RWPE1 (cell line): ENCODE measurements at regions not wholly inside any gene's neighbourhood (a gene's known extent, or its start where the extent isn't known, plus 50 kb on each side); places are given as distances from the start of the nearest gene placed in this dataset.

ENCODE experiments used
- CTCF ChIA-PET: fragments of 350-600 bp; sonication (Branson Sonifier 250); formaldehyde crosslinking; extraction: SDS; loops from one replicate; lab custom pipeline; 2021; lab: Yijun Ruan, JAX
- POLR2A ChIA-PET: fragments of 400-600 bp; formaldehyde crosslinking; extraction: SDS; loops from one replicate; lab custom pipeline; 2020; ENCODE audit warnings: antibody characterized with exemption; ENCODE audit not compliant: low non-redundant PET; lab: Yijun Ruan, JAX
- DNase-seq: peaks from one replicate; pipeline ENCODE4 v3.0.0; 2012; ENCODE audit warnings: low spot score
- H3K27ac ChIP-seq: fragments of 450-650 bp; 2 replicates; pipeline ENCODE4 v1.5.1; 2017
- CTCF ChIP-seq: fragments of 450-650 bp; conservative IDR thresholded peaks from 2 replicates; pipeline ENCODE4 v1.5.1; 2017; ENCODE audit warnings: low read depth, mild to moderate bottlenecking

- DNase-seq = no peak
- H3K27ac ChIP-seq = no peak overlapping the region
- POLR2A ChIA-PET = no interaction called here
- TF ChIP-seq CTCF = no peak
- CTCF ChIA-PET = interaction anchor here (0.6 kb wide), 1 partner anchor 723 kb away, joined by 6 read pairs; no protein-coding TSS in a partner anchor
Observed at GRCh38 chr7:26995666-26996065, 100.1 kb downstream of the HOXA1 start.

- TF ChIP-seq CTCF = no peak
- ChIA-PET CTCF (interaction anchor here (0.7 kb wide), 1 partner anchor 68 kb away, joined by 3 read pairs; no protein-coding TSS in a partner anchor), POLR2A (no interaction called here)
- H3K27ac ChIP-seq = peak overlapping the region; percentile 90
- DNase-seq = no peak
Observed at GRCh38 chr7:26993816-26994810, 101.7 kb downstream of the HOXA1 start.

GRCh38 chr7:26992670-26993069 lies 103.1 kb downstream of the HOXA1 start:
- no peak for TF ChIP-seq CTCF
- ChIA-PET POLR2A (no interaction called here), CTCF (no interaction called here)
- no peak for DNase-seq
- H3K27ac ChIP-seq = peak overlapping the region; percentile 90

GRCh38 chr7:26991796-26992195 lies 104.0 kb downstream of the HOXA1 start:
- ChIA-PET CTCF (interaction anchor here (0.6 kb wide), 1 partner anchor 698 kb away, joined by 3 read pairs; no protein-coding TSS in a partner anchor), POLR2A (no interaction called here)

GRCh38 chr7:26989897-26990670 lies 105.7 kb downstream of the HOXA1 start:
- DNase-seq = peak; percentile 11
- POLR2A ChIA-PET = no interaction called here
- no peak overlapping the region for H3K27ac ChIP-seq
- no peak for TF ChIP-seq CTCF
- CTCF ChIA-PET = no interaction called here

More at GRCh38 chr7:26991796-26992195, 104.0 kb downstream of the HOXA1 start:
- peak overlapping the region; percentile 90 for H3K27ac ChIP-seq
- DNase-seq = no peak
- TF ChIP-seq CTCF = no peak

GRCh38 chr7:26988836-26989374 lies 106.9 kb downstream of the HOXA1 start:
- no peak for DNase-seq
- ChIA-PET POLR2A (no interaction called here), CTCF (interaction anchor here (0.6 kb wide), 1 partner anchor 94 kb away, joined by 4 read pairs; no protein-coding TSS in a partner anchor)
- no peak for TF ChIP-seq CTCF
- no peak overlapping the region for H3K27ac ChIP-seq
